CD4-positive, alpha-beta T cell (primary cell): ENCODE measurements at regions not wholly inside any gene's neighbourhood (a gene's known extent, or its start where the extent isn't known, plus 50 kb on each side); places are given as distances from the start of the nearest gene placed in this dataset.

Experiments
- ATAC-seq: fragments of 200-7000 bp; cut with Tn5 transposase; one replicate; pipeline ENCODE4 v1.10.0; 2022; ENCODE audit warnings: mild to moderate bottlenecking; ENCODE audit not compliant: poor library complexity
- CTCF ChIA-PET: fragments of 350-600 bp; sonication (Branson Sonifier 250); formaldehyde crosslinking; loops from one replicate; lab custom pipeline; 2021; ENCODE audit warnings: antibody characterized with exemption, inconsistent platforms; lab: Charles Lee
- POLR2A ChIA-PET: fragments of 350-600 bp; sonication (Branson Sonifier 250); formaldehyde crosslinking; loops from one replicate; lab custom pipeline; 2021; ENCODE audit warnings: antibody characterized with exemption, inconsistent platforms; lab: Charles Lee
- DNase-seq, 14 experiments: peaks; one replicate each; pipeline ENCODE4 v3.0.0-alpha.2; 2013 to 2020; ENCODE audit warnings: mixed read lengths in 2 of 14
- H3K27ac ChIP-seq, 2 donors: one replicate each; pipeline versions ENCODE4 v1.5.1 to v1.7.0; 2013; ENCODE audit warnings: low read length in 2 of 2, low read depth in 1 of 2, mild to moderate bottlenecking in 1 of 2
- H3K27me3 ChIP-seq, 2 experiments: 1 replicate in 1 of 2; 2 replicates in 1 of 2; pipeline versions ENCODE4 v1.6.1 to v1.7.0; 2013; ENCODE audit warnings: low read length in 2 of 2, control low read depth in 1 of 2, mild to moderate bottlenecking in 1 of 2, moderate library complexity in 1 of 2; ENCODE audit not compliant: insufficient read depth in 2 of 2, control insufficient read depth in 1 of 2
- H3K36me3 ChIP-seq: one replicate; pipeline ENCODE4 v1.6.1; 2013; ENCODE audit warnings: low read length, control low read depth; ENCODE audit not compliant: insufficient read depth
- H3K4me1 ChIP-seq: one replicate; pipeline ENCODE4 v1.6.1; 2013; ENCODE audit warnings: low read length, control low read depth; ENCODE audit not compliant: insufficient read depth
- H3K4me3 ChIP-seq: one replicate; pipeline ENCODE4 v1.5.1; 2013; ENCODE audit warnings: mild to moderate bottlenecking, low read length, moderate library complexity
- H3K9me3 ChIP-seq, 2 experiments: 1 replicate in 1 of 2; 2 replicates in 1 of 2; pipeline versions ENCODE4 v1.6.1 to v1.7.0; 2013; ENCODE audit warnings: low read length in 2 of 2, mild to moderate bottlenecking in 2 of 2, control low read depth in 1 of 2, moderate library complexity in 1 of 2; ENCODE audit not compliant: control insufficient read depth in 1 of 2, insufficient read depth in 1 of 2
- H3K27ac Mint-ChIP-seq: one replicate; pipeline ENCODE4 v1.8.0; 2020; ENCODE audit warnings: mixed read lengths
- H3K27me3 Mint-ChIP-seq: one replicate; pipeline ENCODE4 v1.8.0; 2021; ENCODE audit warnings: mixed read lengths
- H3K36me3 Mint-ChIP-seq: one replicate; pipeline ENCODE4 v1.8.0; 2021; ENCODE audit warnings: low read depth, mixed read lengths
- H3K4me1 Mint-ChIP-seq: one replicate; pipeline ENCODE4 v1.8.0; 2021; ENCODE audit warnings: low read depth, mixed read lengths
- H3K4me3 Mint-ChIP-seq: one replicate; pipeline ENCODE4 v1.8.0; 2020; ENCODE audit warnings: mild to moderate bottlenecking, mixed read lengths
- H3K9me3 Mint-ChIP-seq: one replicate; pipeline ENCODE4 v1.8.0; 2020; ENCODE audit warnings: mixed read lengths
- CTCF ChIP-seq: fragments of 200-600 bp; IDR thresholded peaks from one replicate; pipeline ENCODE4 v1.8.0; 2022; ENCODE audit warnings: antibody characterized with exemption, mild to moderate bottlenecking
- intact Hi-C, 2 experiments: fragments of 100-400 bp; cut with DNase I in 1 of 2; cut with micrococcal nuclease in 1 of 2; formaldehyde crosslinking; loops; one replicate each; pipeline versions ENCODE4 v1.15.1 to v1.9.0; 2023 to 2025; cut with DNase I, micrococcal nuclease

- ATAC-seq (no peak), DNase-seq (no peak)
- Histone ChIP-seq H3K27me3 (no peaks in the 10 kb centered on the region), H3K4me3 (no peak overlapping the region), H3K9me3 (no peaks in the 10 kb centered on the region), H3K36me3 (no peaks in the 10 kb centered on the region), H3K4me1 (no peaks in the 10 kb centered on the region), H3K27ac (no peak overlapping the region)
- no peaks in the 10 kb centered on the region for H3K36me3 Mint-ChIP-seq
- H3K9me3 Mint-ChIP-seq: no peaks in the 10 kb centered on the region
- H3K4me3 Mint-ChIP-seq: no peak overlapping the region
- no peaks in the 10 kb centered on the region for H3K4me1 Mint-ChIP-seq
- TF ChIP-seq CTCF: no peak
- H3K27me3 Mint-ChIP-seq: no peaks in the 10 kb centered on the region
- no peak overlapping the region for H3K27ac Mint-ChIP-seq
- ChIA-PET POLR2A (no interaction called here), CTCF (no interaction called here)
- intact Hi-C loops: no loop called here
These were observed 72.6 kb upstream of the NSMCE3 start for GRCh38 chr15:29342201-29342600.

- DNase-seq (no peak), ATAC-seq (no peak)
- intact Hi-C loops: no loop called here
- Mint-ChIP-seq H3K36me3 (no peaks in the 10 kb centered on the region), H3K27ac (no peak overlapping the region), H3K4me3 (no peak overlapping the region), H3K9me3 (no peaks in the 10 kb centered on the region), H3K27me3 (no peaks in the 10 kb centered on the region), H3K4me1 (no peaks in the 10 kb centered on the region)
- ChIA-PET POLR2A (no interaction called here), CTCF (no interaction called here)
- Histone ChIP-seq H3K4me1 (no peaks in the 10 kb centered on the region), H3K27ac (no peak overlapping the region), H3K9me3 (no peaks in the 10 kb centered on the region), H3K36me3 (no peaks in the 10 kb centered on the region), H3K27me3 (no peaks in the 10 kb centered on the region), H3K4me3 (no peak overlapping the region)
- no peak for TF ChIP-seq CTCF
These were observed 67.7 kb upstream of the NSMCE3 start for GRCh38 chr15:29337156-29337959.

GRCh38 chr15:29334544-29334943 is 64.9 kb upstream of the NSMCE3 start:
- no peak for ATAC-seq
- no peaks in the 10 kb centered on the region for H3K9me3 ChIP-seq
- no peak for DNase-seq
- TF ChIP-seq CTCF: no peak
- no peak overlapping the region for H3K27ac Mint-ChIP-seq
- POLR2A ChIA-PET: no interaction called here
- no peaks in the 10 kb centered on the region for H3K4me1 ChIP-seq
- peaks cover 16% of the 10 kb centered on the region for H3K27me3 Mint-ChIP-seq
- no peaks in the 10 kb centered on the region for H3K9me3 Mint-ChIP-seq
- no peak overlapping the region for H3K4me3 ChIP-seq
- intact Hi-C loops: no loop called here
- H3K27ac ChIP-seq: no peak overlapping the region
- CTCF ChIA-PET: no interaction called here
- no peaks in the 10 kb centered on the region for H3K36me3 Mint-ChIP-seq
- H3K4me1 Mint-ChIP-seq: no peaks in the 10 kb centered on the region
- H3K36me3 ChIP-seq: no peaks in the 10 kb centered on the region
- H3K4me3 Mint-ChIP-seq: no peak overlapping the region
- no peaks in the 10 kb centered on the region for H3K27me3 ChIP-seq
